Adrenal gland (tissue), 9 donors: ENCODE measurements at regions not wholly inside any gene's neighbourhood (a gene's known extent, or its start where the extent isn't known, plus 50 kb on each side); places are given as distances from the start of the nearest gene placed in this dataset.

Experiments
- DNase-seq, 7 donors: peaks; one replicate each; pipeline ENCODE4 v3.0.0-alpha.2; 2019 to 2020
- H3K27ac ChIP-seq, 5 donors: fragments of 200-600 bp; sonication (generic) in 4 of 5; 1 replicate in 3 of 5; 2 replicates in 2 of 5; pipeline versions ENCODE4 v1.5.1 to v1.8.0; 2016 to 2020; ENCODE audit warnings: mild to moderate bottlenecking in 1 of 5
- H3K27me3 ChIP-seq: fragments of 200-600 bp; 2 replicates; pipeline ENCODE4 v1.8.0; 2021
- H3K36me3 ChIP-seq, 2 donors: fragments of 200-600 bp; replicated peaks in 1 of 2; 1 replicate in 1 of 2; 2 replicates in 1 of 2; pipeline versions ENCODE4 v1.5.1 to v1.8.0; 2018 to 2022
- H3K4me1 ChIP-seq, 2 donors: fragments of 200-600 bp; replicated peaks in 1 of 2; 1 replicate in 1 of 2; 2 replicates in 1 of 2; pipeline versions ENCODE4 v1.5.1 to v1.8.0; 2018 to 2021
- H3K4me3 ChIP-seq, 4 donors: fragments of 200-600 bp; sonication (generic) in 3 of 4; one replicate each; pipeline ENCODE4 v1.5.1; 2016 to 2018
- H3K9me3 ChIP-seq, 3 donors: fragments of 200-600 bp; sonication (generic) in 1 of 3; replicated peaks in 1 of 3; 1 replicate in 2 of 3; 2 replicates in 1 of 3; pipeline versions ENCODE4 v1.5.1 to v1.8.0; 2016 to 2021
- CTCF ChIP-seq, 6 experiments: fragments of 450-650 bp in 4 of 6; fragments of 200-600 bp in 2 of 6; sonication (generic) in 1 of 6; IDR thresholded peaks; 1 replicate in 5 of 6; 2 replicates in 1 of 6; pipeline versions ENCODE4 v1.5.1 to v1.8.0; 2016 to 2021; ENCODE audit warnings: antibody characterized with exemption in 6 of 6, mild to moderate bottlenecking in 2 of 6, moderate library complexity in 1 of 6
- POLR2A ChIP-seq, 2 donors: fragments of 450-650 bp; IDR thresholded peaks; one replicate each; pipeline ENCODE4 v1.6.1; 2017; ENCODE audit warnings: antibody characterized with exemption in 2 of 2, mild to moderate bottlenecking in 2 of 2, moderate library complexity in 1 of 2
- WGBS, 4 donors: extraction: QIAGEN DNeasy Blood & Tissue Kit in 2 of 4; methylation state at CpG; one replicate each; pipeline versions ENCODE4 v1.1.5 to v1.1.7; 2013 to 2017; 5-methylcytosine and 5-hydroxymethylcytosine counted together
- intact Hi-C, 2 donors: fragments of 100-400 bp; cut with DNase I; formaldehyde crosslinking; loops; one replicate each; pipeline versions ENCODE4 v1.14.1 to v1.15.0; 2022 to 2023
- donor health status: healthy with polysubstance abuse.
- donor health status: Bipolar disorder and iron deficiency.
- donor health status: DM: yes; HTN: yes; CAD: no.
- donor health status: DM: no; HTN: no; CAD: no.
- donor health status: DM: no; HTN: no; CAD: no.

- TF ChIP-seq POLR2A (IDR thresholded peaks at IDR 0.05) = no peak
- no peak for TF ChIP-seq CTCF (IDR thresholded peaks at IDR 0.05)
- intact Hi-C loops = no loop called here
- DNase-seq = no peak
These were observed 254.6 kb downstream of the RND3 start for GRCh38 chr2:150232871-150233270.

GRCh38 chr2:150232321-150232720 lies 255.1 kb downstream of the RND3 start:
- Histone ChIP-seq H3K27me3 (no peaks in the 10 kb centered on the region), H3K9me3 (no peaks in the 10 kb centered on the region), H3K4me1 (no peaks in the 10 kb centered on the region), H3K36me3 (no peaks in the 10 kb centered on the region), H3K27ac (no peak overlapping the region), H3K4me3 (no peak overlapping the region)
- intact Hi-C loops = no loop called here
- TF ChIP-seq CTCF (IDR thresholded peaks at IDR 0.05) (no peak), POLR2A (IDR thresholded peaks at IDR 0.05) (no peak)
- no peak for DNase-seq
- WGBS, 4 donors = 52 to 83% (median 74%) methylated on average over 1 of the region's 1 CpG

More at GRCh38 chr2:150232871-150233270, 254.6 kb downstream of the RND3 start:
- Histone ChIP-seq H3K4me3 (no peak overlapping the region), H3K27ac (no peak overlapping the region), H3K4me1 (no peaks in the 10 kb centered on the region), H3K9me3 (no peaks in the 10 kb centered on the region), H3K27me3 (no peaks in the 10 kb centered on the region), H3K36me3 (no peaks in the 10 kb centered on the region)

GRCh38 chr2:150230616-150231015 lies 256.9 kb downstream of the RND3 start:
- no peak for TF ChIP-seq POLR2A (IDR thresholded peaks at IDR 0.05)
- TF ChIP-seq CTCF (IDR thresholded peaks at IDR 0.05) = no peak
- Histone ChIP-seq H3K9me3 (no peaks in the 10 kb centered on the region), H3K36me3 (no peaks in the 10 kb centered on the region), H3K4me1 (no peaks in the 10 kb centered on the region), H3K4me3 (no peak overlapping the region), H3K27ac (no peak overlapping the region), H3K27me3 (no peaks in the 10 kb centered on the region)
- DNase-seq = no peak
- 95 to 100% (median 96%) methylated on average over 1 of the region's 1 CpG for WGBS, 4 donors
- intact Hi-C loops = no loop called here

- no peaks in the 10 kb centered on the region for H3K36me3 ChIP-seq
- H3K9me3 ChIP-seq = no peaks in the 10 kb centered on the region
- TF ChIP-seq POLR2A (IDR thresholded peaks at IDR 0.05) (no peak), CTCF (IDR thresholded peaks at IDR 0.05) (no peak)
- intact Hi-C loops = no loop called here
- no peaks in the 10 kb centered on the region for H3K4me1 ChIP-seq
- no peak overlapping the region for H3K4me3 ChIP-seq
- no peak overlapping the region for H3K27ac ChIP-seq
- 0 to 100% (median 42%) methylated on average over 1 of the region's 1 CpG for WGBS, 4 donors
- DNase-seq = no peak
- no peaks in the 10 kb centered on the region for H3K27me3 ChIP-seq
These were observed 257.5 kb downstream of the RND3 start for GRCh38 chr2:150230004-150230403.
